ENCODE measurements at regions not wholly inside any gene's neighbourhood (a gene's known extent, or its start where the extent isn't known, plus 50 kb on each side); places are given as distances from the start of the nearest gene placed in this dataset.

GRCh38 chr11:30111786-30112185 lies 95.0 kb upstream of the KCNA4 start:
- Histone ChIP-seq H3K9me3 (ENCODE audit: low read length) (no peaks in the 10 kb centered on the region), H4K20me1 (ENCODE audit: insufficient read depth, low read length) (no peaks in the 10 kb centered on the region), H3K4me2 (ENCODE audit: low read length) (no peak overlapping the region), H3K4me3 (ENCODE audit: low read depth, low read length, poor library complexity, severe bottlenecking) (no peak overlapping the region), H3K4me1 (ENCODE audit: insufficient read depth, low read length, poor library complexity, severe bottlenecking) (no peaks in the 10 kb centered on the region), H2AFZ (ENCODE audit: low read length) (no peak overlapping the region), H3K9me2 (ENCODE audit: insufficient read depth, low read length) (no peaks in the 10 kb centered on the region; the same call in 1 of the 2 replicates), H3K79me2 (ENCODE audit: insufficient read depth, low read depth, low read length) (no peaks in the 10 kb centered on the region), H3K27ac (ENCODE audit: low read depth, low read length, poor library complexity, severe bottlenecking) (no peak overlapping the region), H3K36me3 (ENCODE audit: insufficient read depth, low read length) (no peaks in the 10 kb centered on the region)
- no TSS peak for BruUV-seq (replicated peaks)
- intact Hi-C loops (cut with micrococcal nuclease; ENCODE audit: unreplicated experiment), result no loop called here
- TF ChIP-seq EZH2phosphoT487 (IDR thresholded peaks at IDR 0.05; ENCODE audit: borderline replicate concordance, low read depth, low read length), result no peak
- TF ChIP-seq, protein P1, sequence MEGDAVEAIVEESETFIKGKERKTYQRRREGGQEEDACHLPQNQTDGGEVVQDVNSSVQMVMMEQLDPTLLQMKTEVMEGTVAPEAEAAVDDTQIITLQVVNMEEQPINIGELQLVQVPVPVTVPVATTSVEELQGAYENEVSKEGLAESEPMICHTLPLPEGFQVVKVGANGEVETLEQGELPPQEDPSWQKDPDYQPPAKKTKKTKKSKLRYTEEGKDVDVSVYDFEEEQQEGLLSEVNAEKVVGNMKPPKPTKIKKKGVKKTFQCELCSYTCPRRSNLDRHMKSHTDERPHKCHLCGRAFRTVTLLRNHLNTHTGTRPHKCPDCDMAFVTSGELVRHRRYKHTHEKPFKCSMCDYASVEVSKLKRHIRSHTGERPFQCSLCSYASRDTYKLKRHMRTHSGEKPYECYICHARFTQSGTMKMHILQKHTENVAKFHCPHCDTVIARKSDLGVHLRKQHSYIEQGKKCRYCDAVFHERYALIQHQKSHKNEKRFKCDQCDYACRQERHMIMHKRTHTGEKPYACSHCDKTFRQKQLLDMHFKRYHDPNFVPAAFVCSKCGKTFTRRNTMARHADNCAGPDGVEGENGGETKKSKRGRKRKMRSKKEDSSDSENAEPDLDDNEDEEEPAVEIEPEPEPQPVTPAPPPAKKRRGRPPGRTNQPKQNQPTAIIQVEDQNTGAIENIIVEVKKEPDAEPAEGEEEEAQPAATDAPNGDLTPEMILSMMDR (conservative IDR thresholded peaks at IDR 0.05; ENCODE audit: low read length), result no peak
- CTCF ChIA-PET (ENCODE audit: unreplicated experiment), result no interaction called here
- no peak for DNase-seq (ENCODE audit: low spot score)
- POLR2A ChIA-PET, result no interaction called here

- no TSS peak for BruUV-seq (replicated peaks)
- Histone ChIP-seq H2AFZ (ENCODE audit: low read length) (no peak overlapping the region), H3K9me3 (ENCODE audit: low read length) (no peaks in the 10 kb centered on the region), H3K4me3 (ENCODE audit: low read depth, low read length, poor library complexity, severe bottlenecking) (no peak overlapping the region), H3K27ac (ENCODE audit: low read depth, low read length, poor library complexity, severe bottlenecking) (no peak overlapping the region), H3K9me2 (ENCODE audit: insufficient read depth, low read length) (no peaks in the 10 kb centered on the region; the same call in 1 of the 2 replicates), H3K36me3 (ENCODE audit: insufficient read depth, low read length) (no peaks in the 10 kb centered on the region), H3K4me2 (ENCODE audit: low read length) (no peak overlapping the region), H3K4me1 (ENCODE audit: insufficient read depth, low read length, poor library complexity, severe bottlenecking) (no peaks in the 10 kb centered on the region), H3K79me2 (ENCODE audit: insufficient read depth, low read depth, low read length) (no peaks in the 10 kb centered on the region), H4K20me1 (ENCODE audit: insufficient read depth, low read length) (no peaks in the 10 kb centered on the region)
- POLR2A ChIA-PET, result no interaction called here
- DNase-seq (ENCODE audit: low spot score), result no peak
- CTCF ChIA-PET (ENCODE audit: unreplicated experiment), result no interaction called here
- intact Hi-C loops (cut with micrococcal nuclease; ENCODE audit: unreplicated experiment), result no loop called here
- TF ChIP-seq, protein P1 (conservative IDR thresholded peaks at IDR 0.05; ENCODE audit: low read length), result no peak
- TF ChIP-seq EZH2phosphoT487 (IDR thresholded peaks at IDR 0.05; ENCODE audit: borderline replicate concordance, low read depth, low read length), result no peak
These were observed 96.6 kb upstream of the KCNA4 start for GRCh38 chr11:30113326-30113898.

- H3K9me2 ChIP-seq (ENCODE audit: insufficient read depth, low read length), result no peaks in the 10 kb centered on the region; the same call in 1 of the 2 replicates
- H3K4me1 ChIP-seq (ENCODE audit: insufficient read depth, low read length, poor library complexity, severe bottlenecking), result no peaks in the 10 kb centered on the region
- DNase-seq (ENCODE audit: low spot score), result no peak
- TF ChIP-seq EZH2phosphoT487 (IDR thresholded peaks at IDR 0.05; ENCODE audit: borderline replicate concordance, low read depth, low read length), result no peak
- TF ChIP-seq, protein P1 (conservative IDR thresholded peaks at IDR 0.05; ENCODE audit: low read length), result no peak
- no peaks in the 10 kb centered on the region for H3K9me3 ChIP-seq (ENCODE audit: low read length)
- H3K4me2 ChIP-seq (ENCODE audit: low read length), result no peak overlapping the region
- H3K36me3 ChIP-seq (ENCODE audit: insufficient read depth, low read length), result no peaks in the 10 kb centered on the region
- ChIA-PET CTCF (ENCODE audit: unreplicated experiment) (no interaction called here), POLR2A (interaction anchor here (1.0 kb wide), 2 partner anchors 13 to 19 kb away, joined by 3 read pairs; no protein-coding TSS in a partner anchor)
- H3K79me2 ChIP-seq (ENCODE audit: insufficient read depth, low read depth, low read length), result no peaks in the 10 kb centered on the region
- no peak overlapping the region for H2AFZ ChIP-seq (ENCODE audit: low read length)
- H4K20me1 ChIP-seq (ENCODE audit: insufficient read depth, low read length), result no peaks in the 10 kb centered on the region
- no peak overlapping the region for H3K4me3 ChIP-seq (ENCODE audit: low read depth, low read length, poor library complexity, severe bottlenecking)
- H3K27ac ChIP-seq (ENCODE audit: low read depth, low read length, poor library complexity, severe bottlenecking), result no peak overlapping the region
- intact Hi-C loops (cut with micrococcal nuclease; ENCODE audit: unreplicated experiment), result no loop called here
- BruUV-seq (replicated peaks), result no TSS peak
These were observed 99.7 kb upstream of the KCNA4 start for GRCh38 chr11:30116512-30116911.

Data from OCI-LY7 (cell line).